Sigmoid colon (tissue), 6 donors: ENCODE measurements at regions not wholly inside any gene's neighbourhood (a gene's known extent, or its start where the extent isn't known, plus 50 kb on each side); places are given as distances from the start of the nearest gene placed in this dataset.

Experiments used
- DNase-seq: peaks from one replicate; pipeline ENCODE4 v3.0.0-alpha.2; 2019
- H3K27ac ChIP-seq, 4 donors: fragments of 200-600 bp; sonication (generic); one replicate each; pipeline ENCODE4 v1.5.1; 2016 to 2019; ENCODE audit warnings: mild to moderate bottlenecking in 1 of 4
- H3K27me3 ChIP-seq, 3 donors: fragments of 200-600 bp; sonication (generic); one replicate each; pipeline ENCODE4 v1.5.1; 2019; ENCODE audit warnings: mild to moderate bottlenecking in 1 of 3
- H3K36me3 ChIP-seq, 4 donors: fragments of 200-600 bp; sonication (generic); one replicate each; pipeline ENCODE4 v1.5.1; 2016 to 2019
- H3K4me1 ChIP-seq, 4 donors: fragments of 200-600 bp; sonication (generic); one replicate each; pipeline ENCODE4 v1.5.1; 2017 to 2019
- H3K4me3 ChIP-seq, 4 donors: fragments of 200-600 bp; sonication (generic); one replicate each; pipeline ENCODE4 v1.5.1; 2017 to 2019; ENCODE audit warnings: mild to moderate bottlenecking in 2 of 4, moderate library complexity in 1 of 4
- H3K9me3 ChIP-seq, 4 donors: fragments of 200-600 bp in 3 of 4; sonication (generic) in 3 of 4; one replicate each; pipeline versions ENCODE4 v1.5.1 to v1.6.1; 2013 to 2019
- EP300 ChIP-seq, 4 donors: sonication (generic); formaldehyde crosslinking; IDR thresholded peaks; one replicate each; pipeline ENCODE4 v1.6.1; 2017; ENCODE audit warnings: antibody characterized with exemption in 4 of 4
- POLR2A ChIP-seq, 2 donors: fragments of 450-650 bp; IDR thresholded peaks; one replicate each; pipeline ENCODE4 v1.6.1; 2016; ENCODE audit warnings: antibody characterized with exemption in 2 of 2, mild to moderate bottlenecking in 2 of 2, moderate library complexity in 2 of 2
- POLR2AphosphoS5 ChIP-seq, 4 donors: sonication (generic); formaldehyde crosslinking; IDR thresholded peaks; one replicate each; pipeline ENCODE4 v1.6.1; 2017; ENCODE audit warnings: antibody characterized with exemption in 4 of 4
- WGBS, 2 donors: extraction: QIAGEN DNeasy Blood & Tissue Kit; methylation state at CpG; one replicate each; pipeline ENCODE4 v1.1.7; 2013; 5-methylcytosine and 5-hydroxymethylcytosine counted together
- intact Hi-C: fragments of 100-400 bp; cut with DNase I; formaldehyde crosslinking; loops from one replicate; pipeline ENCODE4 v1.15.1; 2023
- TF ChIP-seq, protein P1 (sequence below), 4 experiments: fragments of 450-650 bp in 3 of 4; fragments of 200-600 bp in 1 of 4; IDR thresholded peaks; one replicate each; pipeline ENCODE4 v1.5.1; 2016 to 2019; ENCODE audit warnings: antibody characterized with exemption in 4 of 4, mild to moderate bottlenecking in 3 of 4, moderate library complexity in 2 of 4
- donor health status: healthy with polysubstance abuse.
- donor health status: healthy.

DNA sequence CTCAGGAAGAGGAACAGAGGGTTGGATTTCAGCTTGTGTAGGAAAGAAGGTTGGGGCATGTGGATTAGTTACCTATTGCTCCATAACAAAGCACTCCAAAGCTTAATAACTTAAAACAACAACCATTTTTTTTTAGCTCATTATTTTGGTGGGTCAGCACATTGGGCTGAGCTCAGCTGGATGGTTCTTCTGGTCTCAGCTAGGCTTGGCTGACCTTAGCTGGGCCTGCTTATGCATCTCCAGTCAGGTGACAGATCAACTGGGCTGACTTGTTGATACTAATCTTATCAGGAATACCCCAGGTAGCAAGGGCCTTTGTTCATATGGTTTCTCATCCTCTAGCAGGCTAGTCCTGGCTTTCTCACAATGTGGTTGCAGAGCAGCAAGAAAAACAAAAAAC lies 106.4 kb downstream of the C11orf91 start:
- no peak overlapping the region for H3K27ac ChIP-seq
- peaks cover 0 to 7% (median 0%) of the 10 kb centered on the region in 3 donors for H3K27me3 ChIP-seq
- H3K9me3 ChIP-seq: peaks cover 0 to 5% (median 3%) of the 10 kb centered on the region in 4 donors
- no peaks in the 10 kb centered on the region for H3K36me3 ChIP-seq
- no peak for DNase-seq
- H3K4me3 ChIP-seq: no peak overlapping the region
- H3K4me1 ChIP-seq: no peaks in the 10 kb centered on the region
- TF ChIP-seq EP300 (IDR thresholded peaks at IDR 0.05) (no peak), POLR2A (IDR thresholded peaks at IDR 0.05) (no peak), POLR2AphosphoS5 (IDR thresholded peaks at IDR 0.05) (no peak)
- TF ChIP-seq, protein P1, sequence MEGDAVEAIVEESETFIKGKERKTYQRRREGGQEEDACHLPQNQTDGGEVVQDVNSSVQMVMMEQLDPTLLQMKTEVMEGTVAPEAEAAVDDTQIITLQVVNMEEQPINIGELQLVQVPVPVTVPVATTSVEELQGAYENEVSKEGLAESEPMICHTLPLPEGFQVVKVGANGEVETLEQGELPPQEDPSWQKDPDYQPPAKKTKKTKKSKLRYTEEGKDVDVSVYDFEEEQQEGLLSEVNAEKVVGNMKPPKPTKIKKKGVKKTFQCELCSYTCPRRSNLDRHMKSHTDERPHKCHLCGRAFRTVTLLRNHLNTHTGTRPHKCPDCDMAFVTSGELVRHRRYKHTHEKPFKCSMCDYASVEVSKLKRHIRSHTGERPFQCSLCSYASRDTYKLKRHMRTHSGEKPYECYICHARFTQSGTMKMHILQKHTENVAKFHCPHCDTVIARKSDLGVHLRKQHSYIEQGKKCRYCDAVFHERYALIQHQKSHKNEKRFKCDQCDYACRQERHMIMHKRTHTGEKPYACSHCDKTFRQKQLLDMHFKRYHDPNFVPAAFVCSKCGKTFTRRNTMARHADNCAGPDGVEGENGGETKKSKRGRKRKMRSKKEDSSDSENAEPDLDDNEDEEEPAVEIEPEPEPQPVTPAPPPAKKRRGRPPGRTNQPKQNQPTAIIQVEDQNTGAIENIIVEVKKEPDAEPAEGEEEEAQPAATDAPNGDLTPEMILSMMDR (IDR thresholded peaks at IDR 0.05): no peak
- intact Hi-C loops: no loop called here

DNA sequence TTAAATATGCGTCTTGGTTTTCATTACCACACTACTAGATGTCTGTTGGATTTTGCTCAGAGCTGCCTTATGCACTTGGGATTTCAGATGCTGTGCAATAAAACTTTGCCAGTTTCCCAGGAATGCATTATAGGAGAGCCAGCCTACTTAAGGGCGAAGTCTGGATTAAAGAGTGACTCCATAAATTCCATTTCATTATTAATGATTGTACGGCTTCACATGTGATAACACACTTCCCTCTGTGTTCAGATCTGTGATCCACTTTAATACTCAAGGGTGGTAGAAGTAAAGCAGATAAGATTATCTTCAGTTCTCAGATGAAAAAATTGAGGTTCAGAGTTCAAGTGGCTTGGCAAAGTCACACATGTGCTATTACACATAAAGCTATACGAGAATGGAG lies 110.2 kb downstream of the C11orf91 start:
- Histone ChIP-seq H3K27ac (no peak overlapping the region), H3K27me3 (no peaks in the 10 kb centered on the region), H3K4me1 (no peaks in the 10 kb centered on the region), H3K36me3 (no peaks in the 10 kb centered on the region), H3K9me3 (peaks cover 0 to 6% (median 3%) of the 10 kb centered on the region in 4 donors), H3K4me3 (no peak overlapping the region)
- intact Hi-C loops: no loop called here
- no peak for DNase-seq
- 53 to 81% methylated on average over 4 of the region's 4 CpGs for WGBS, 2 donors
- no peak for TF ChIP-seq POLR2AphosphoS5 (IDR thresholded peaks at IDR 0.05)
- TF ChIP-seq POLR2A (IDR thresholded peaks at IDR 0.05): no peak
- no peak for TF ChIP-seq EP300 (IDR thresholded peaks at IDR 0.05)
- TF ChIP-seq, protein P1 (IDR thresholded peaks at IDR 0.05): no peak

DNA sequence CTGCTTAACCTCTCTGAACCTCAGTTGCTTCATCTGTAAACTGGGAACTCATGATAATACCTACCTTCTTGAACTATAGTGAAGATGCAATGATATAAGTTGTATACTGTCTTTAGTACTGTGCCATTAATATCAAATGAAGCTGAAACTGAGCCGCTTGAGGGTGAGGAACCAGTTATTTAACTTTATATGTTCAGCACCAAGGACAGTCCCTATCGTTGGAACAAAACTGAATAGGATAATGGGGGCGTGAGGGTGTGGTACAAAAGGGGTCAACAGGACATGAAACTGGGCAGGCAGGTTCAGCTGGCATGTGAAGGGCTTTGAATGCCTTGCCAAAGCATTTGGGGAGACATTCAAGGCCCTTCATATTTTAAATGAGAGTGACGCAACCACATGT lies 112.6 kb downstream of the C11orf91 start:
- no peaks in the 10 kb centered on the region for H3K4me1 ChIP-seq
- no peaks in the 10 kb centered on the region for H3K36me3 ChIP-seq
- WGBS, 2 donors: 77 to 78% methylated on average over 4 of the region's 4 CpGs
- TF ChIP-seq EP300 (IDR thresholded peaks at IDR 0.05): no peak
- H3K27me3 ChIP-seq: no peaks in the 10 kb centered on the region
- peaks cover 0 to 2% (median 0%) of the 10 kb centered on the region in 4 donors for H3K9me3 ChIP-seq
- intact Hi-C loops: no loop called here
- no peak overlapping the region for H3K4me3 ChIP-seq
- no peak for DNase-seq
- H3K27ac ChIP-seq: no peak overlapping the region

DNA sequence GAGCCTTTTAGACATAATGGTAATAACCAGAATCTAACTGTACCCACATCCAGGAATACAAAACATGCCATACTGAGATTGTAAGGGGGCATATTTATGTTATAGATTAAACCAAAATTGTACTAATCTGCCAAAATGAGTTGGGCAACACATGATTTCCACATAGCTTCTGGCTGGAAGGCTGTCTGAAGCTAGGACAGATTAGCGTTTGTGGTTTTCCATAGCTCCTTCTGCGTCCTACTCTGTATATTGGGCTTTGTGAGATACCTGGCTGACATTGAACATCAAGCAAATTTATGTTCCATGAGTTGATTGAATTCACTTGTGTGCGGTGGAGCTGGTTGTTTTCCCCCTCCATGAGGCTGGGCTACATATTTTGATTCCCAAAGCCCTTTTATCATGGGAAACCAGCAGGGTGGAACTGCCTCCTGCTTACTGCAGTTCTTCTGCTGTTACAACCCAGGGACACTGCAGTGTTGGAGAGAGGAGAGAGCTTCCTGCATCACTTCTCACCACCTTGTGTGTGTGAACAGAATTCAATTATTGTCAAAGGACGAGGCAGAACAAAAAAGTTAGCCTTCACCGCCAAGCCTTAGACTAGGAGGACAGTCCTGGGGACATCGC lies 114.9 kb downstream of the C11orf91 start:
- no peak for DNase-seq
- no peak for TF ChIP-seq POLR2A (IDR thresholded peaks at IDR 0.05)
- TF ChIP-seq, protein P1 (IDR thresholded peaks at IDR 0.05): no peak
- no peak for TF ChIP-seq POLR2AphosphoS5 (IDR thresholded peaks at IDR 0.05)
- no peak for TF ChIP-seq EP300 (IDR thresholded peaks at IDR 0.05)
- intact Hi-C loops: no loop called here
- WGBS, 2 donors: 85 to 86% methylated on average over 6 of the region's 6 CpGs
- Histone ChIP-seq H3K27me3 (no peaks in the 10 kb centered on the region), H3K4me3 (no peak overlapping the region), H3K4me1 (no peaks in the 10 kb centered on the region), H3K27ac (no peak overlapping the region), H3K36me3 (no peaks in the 10 kb centered on the region), H3K9me3 (peaks cover 0 to 2% (median 0%) of the 10 kb centered on the region in 4 donors)

DNA sequence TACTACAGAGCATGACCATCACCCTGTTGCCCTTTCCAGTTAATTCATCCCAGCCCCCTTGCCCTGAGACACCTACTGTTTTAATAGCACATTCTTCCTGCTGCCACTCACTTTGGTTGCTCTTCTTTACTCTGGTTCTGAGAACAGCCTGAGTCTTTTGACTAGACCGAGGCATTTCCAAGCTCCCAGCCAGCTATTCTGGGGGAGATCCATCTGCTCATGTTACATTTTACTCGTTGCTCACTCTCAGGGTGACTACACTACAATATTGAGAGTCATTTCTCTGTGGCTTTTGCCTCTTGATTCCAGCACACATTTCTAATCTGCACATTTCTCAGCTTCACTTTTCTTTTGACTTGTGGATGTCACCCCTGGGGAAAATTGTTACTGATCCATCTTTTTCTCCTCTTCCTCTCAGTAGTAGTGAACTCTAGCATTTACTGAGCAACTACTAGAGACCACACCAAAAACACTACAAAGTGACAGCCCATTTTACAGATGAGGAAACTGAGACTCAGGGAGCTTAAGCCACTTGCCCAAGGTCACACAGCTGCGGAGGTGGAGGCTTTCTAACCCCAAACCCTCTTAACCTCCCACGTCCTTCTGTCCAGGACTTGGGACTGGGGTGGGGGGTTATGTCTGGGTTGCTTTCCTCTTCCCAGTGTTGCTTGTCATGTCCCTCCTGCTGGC lies 117.8 kb downstream of the C11orf91 start:
- no peak for DNase-seq
- H3K27ac ChIP-seq: no peak overlapping the region
- H3K4me1 ChIP-seq: no peaks in the 10 kb centered on the region
- H3K27me3 ChIP-seq: no peaks in the 10 kb centered on the region
- TF ChIP-seq POLR2A (IDR thresholded peaks at IDR 0.05) (no peak), EP300 (IDR thresholded peaks at IDR 0.05) (no peak), POLR2AphosphoS5 (IDR thresholded peaks at IDR 0.05) (no peak)
- TF ChIP-seq, protein P1 (IDR thresholded peaks at IDR 0.05): no peak
- 59 to 77% methylated on average over 4 of the region's 4 CpGs for WGBS, 2 donors
- H3K36me3 ChIP-seq: no peaks in the 10 kb centered on the region
- no peaks in the 10 kb centered on the region for H3K9me3 ChIP-seq
- H3K4me3 ChIP-seq: no peak overlapping the region
- intact Hi-C loops: no loop called here
